ENCODE measurements at regions not wholly inside any gene's neighbourhood (a gene's known extent, or its start where the extent isn't known, plus 50 kb on each side); places are given as distances from the start of the nearest gene placed in this dataset.
"Not testable (repeated sequence)": the region's sequence is repeated elsewhere in the genome, so short reads cannot be mapped to it uniquely, and the experiment has no call there.

DNA sequence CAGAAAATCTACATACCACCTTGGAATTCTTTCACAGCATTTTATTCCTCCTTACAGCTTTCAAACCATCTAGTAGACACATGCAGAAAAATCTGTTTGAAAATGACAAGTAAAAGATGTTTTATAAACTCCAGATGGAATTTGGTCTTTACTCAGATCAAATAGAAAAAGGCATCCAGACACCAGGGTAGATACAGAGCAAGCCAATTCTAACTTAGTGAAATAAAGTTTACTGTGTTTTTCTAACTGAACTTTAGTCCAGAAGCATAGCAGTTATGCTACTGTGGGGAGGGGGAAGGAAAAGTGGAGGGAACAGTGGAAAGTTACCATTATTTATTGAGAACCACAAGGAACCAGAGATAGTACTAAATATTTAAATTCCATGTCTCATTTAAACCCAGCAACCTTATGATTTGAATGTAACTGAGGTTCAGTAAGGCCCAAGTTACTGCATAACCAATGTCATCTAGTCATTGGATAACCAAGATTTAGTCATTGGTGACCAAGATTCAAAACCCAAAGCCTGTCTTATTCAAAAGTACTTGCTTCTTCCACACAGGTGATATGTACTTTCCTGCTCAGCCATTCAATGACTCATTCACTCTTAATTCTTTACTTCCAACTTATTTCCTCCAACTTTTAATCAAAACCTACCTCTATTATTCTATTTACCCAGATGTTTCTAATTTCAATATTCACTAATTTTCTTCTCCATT is 57.7 kb downstream of the RAD51AP2 start:
- Histone ChIP-seq H3K4me1 (ENCODE audit: control insufficient read depth in 2 of 2, insufficient read depth in 2 of 2, low read length in 1 of 2) (no peaks in the 10 kb centered on the region), H3K4me3 (ENCODE audit: low read depth in 1 of 2, low read length in 2 of 2) (no peak overlapping the region), H3K27ac (ENCODE audit: low read depth in 2 of 2, low read length in 1 of 2) (no peak overlapping the region), H3K36me3 (ENCODE audit: control insufficient read depth in 2 of 2, insufficient read depth in 2 of 2, low read length in 1 of 2) (no peaks in the 10 kb centered on the region), H3K27me3 (ENCODE audit: control insufficient read depth in 1 of 2, insufficient read depth in 2 of 2, low read length in 2 of 2) (no peaks in the 10 kb centered on the region), H3K9me3 (ENCODE audit: control insufficient read depth in 2 of 2, insufficient read depth in 1 of 2, low read depth in 1 of 2, low read length in 1 of 2) (no peaks in the 10 kb centered on the region)

DNA sequence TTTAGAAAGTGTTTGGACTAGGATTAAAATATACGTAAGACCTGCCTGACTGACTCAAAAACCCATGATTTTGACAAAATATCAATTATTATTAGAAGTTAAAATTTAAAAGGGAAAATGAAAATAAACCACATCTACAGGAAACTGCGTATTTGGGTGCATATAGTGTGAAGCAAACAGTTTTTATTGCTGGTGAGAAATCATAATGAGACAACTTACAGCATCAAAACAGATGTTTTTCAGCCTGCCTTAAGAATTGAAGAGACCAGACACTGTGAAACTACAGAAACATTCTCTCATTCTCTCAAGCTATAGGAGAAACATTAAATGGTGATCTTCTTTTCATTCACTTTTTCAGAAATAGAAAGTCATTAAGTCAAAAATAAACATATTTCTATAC is 62.9 kb downstream of the RAD51AP2 start:
- Histone ChIP-seq H3K9me3 (ENCODE audit: control insufficient read depth in 2 of 2, insufficient read depth in 1 of 2, low read depth in 1 of 2, low read length in 1 of 2) (no peaks in the 10 kb centered on the region), H3K27ac (ENCODE audit: low read depth in 2 of 2, low read length in 1 of 2) (no peak overlapping the region), H3K36me3 (ENCODE audit: control insufficient read depth in 2 of 2, insufficient read depth in 2 of 2, low read length in 1 of 2) (no peaks in the 10 kb centered on the region), H3K27me3 (ENCODE audit: control insufficient read depth in 1 of 2, insufficient read depth in 2 of 2, low read length in 2 of 2) (no peaks in the 10 kb centered on the region), H3K4me3 (ENCODE audit: low read depth in 1 of 2, low read length in 2 of 2) (no peak overlapping the region), H3K4me1 (ENCODE audit: control insufficient read depth in 2 of 2, insufficient read depth in 2 of 2, low read length in 1 of 2) (no peaks in the 10 kb centered on the region)
- WGBS, 2 donors, result 68 to 85% methylated on average over 2 of the region's 2 CpGs

DNA sequence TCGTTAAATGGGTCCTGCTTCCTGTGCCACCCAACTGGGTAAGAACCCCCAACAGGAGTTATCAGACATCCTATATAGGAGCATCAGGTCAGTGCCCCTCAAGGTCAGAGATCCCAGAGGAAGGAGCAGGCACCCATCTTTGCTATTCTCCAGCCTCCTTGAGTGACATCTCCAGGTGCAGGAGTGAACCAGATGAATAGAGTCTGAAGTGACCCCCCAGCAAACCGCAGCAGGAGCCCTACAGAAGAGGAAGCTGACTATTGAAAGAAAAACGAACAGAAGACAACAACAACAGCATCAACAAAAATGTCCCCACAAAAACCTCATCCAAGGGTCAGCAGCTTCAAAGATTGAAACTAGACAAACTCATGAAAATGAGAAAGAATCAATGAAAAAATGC is 72.0 kb downstream of the RAD51AP2 start:
- H3K36me3 ChIP-seq (ENCODE audit: control insufficient read depth in 2 of 2, insufficient read depth in 2 of 2, low read length in 1 of 2); H3K9me3 ChIP-seq (ENCODE audit: control insufficient read depth in 2 of 2, insufficient read depth in 1 of 2, low read depth in 1 of 2, low read length in 1 of 2); H3K4me1 ChIP-seq (ENCODE audit: control insufficient read depth in 2 of 2, insufficient read depth in 2 of 2, low read length in 1 of 2); H3K27me3 ChIP-seq (ENCODE audit: control insufficient read depth in 1 of 2, insufficient read depth in 2 of 2, low read length in 2 of 2); H3K4me3 ChIP-seq (ENCODE audit: low read depth in 1 of 2, low read length in 2 of 2); H3K27ac ChIP-seq (ENCODE audit: low read depth in 2 of 2, low read length in 1 of 2): not testable (repeated sequence)
- 78 to 82% methylated on average over 3 of the region's 3 CpGs for WGBS, 2 donors

DNA sequence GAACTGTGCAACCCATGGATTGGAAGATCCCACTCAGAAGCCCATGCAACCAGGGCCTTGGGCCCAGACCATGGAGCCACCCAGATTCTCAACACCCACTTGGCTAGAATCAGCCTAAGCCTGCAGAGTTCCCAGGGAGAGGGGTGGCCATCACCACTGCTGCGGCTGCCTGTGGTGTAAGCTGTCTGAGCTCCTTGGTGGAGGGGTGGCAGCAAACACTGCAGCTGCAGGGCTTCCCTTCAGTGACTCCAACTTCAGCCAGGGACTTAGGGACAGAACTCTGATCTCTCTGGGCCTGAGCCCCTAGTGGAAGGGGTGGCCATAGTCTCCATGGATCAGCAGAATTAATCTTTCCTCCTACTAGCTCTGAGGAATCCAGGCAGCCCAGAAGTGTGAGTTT is 72.5 kb downstream of the RAD51AP2 start:
- no peaks in the 10 kb centered on the region for H3K4me1 ChIP-seq (ENCODE audit: control insufficient read depth in 2 of 2, insufficient read depth in 2 of 2, low read length in 1 of 2)
- H3K4me3 ChIP-seq (ENCODE audit: low read depth in 1 of 2, low read length in 2 of 2), result no peak overlapping the region
- no peaks in the 10 kb centered on the region for H3K36me3 ChIP-seq (ENCODE audit: control insufficient read depth in 2 of 2, insufficient read depth in 2 of 2, low read length in 1 of 2)
- no peaks in the 10 kb centered on the region for H3K27me3 ChIP-seq (ENCODE audit: control insufficient read depth in 1 of 2, insufficient read depth in 2 of 2, low read length in 2 of 2)
- H3K27ac ChIP-seq (ENCODE audit: low read depth in 2 of 2, low read length in 1 of 2), result no peak overlapping the region
- 80 to 87% methylated on average over 1 of the region's 1 CpG for WGBS, 2 donors
- no peaks in the 10 kb centered on the region for H3K9me3 ChIP-seq (ENCODE audit: control insufficient read depth in 2 of 2, insufficient read depth in 1 of 2, low read depth in 1 of 2, low read length in 1 of 2)

DNA sequence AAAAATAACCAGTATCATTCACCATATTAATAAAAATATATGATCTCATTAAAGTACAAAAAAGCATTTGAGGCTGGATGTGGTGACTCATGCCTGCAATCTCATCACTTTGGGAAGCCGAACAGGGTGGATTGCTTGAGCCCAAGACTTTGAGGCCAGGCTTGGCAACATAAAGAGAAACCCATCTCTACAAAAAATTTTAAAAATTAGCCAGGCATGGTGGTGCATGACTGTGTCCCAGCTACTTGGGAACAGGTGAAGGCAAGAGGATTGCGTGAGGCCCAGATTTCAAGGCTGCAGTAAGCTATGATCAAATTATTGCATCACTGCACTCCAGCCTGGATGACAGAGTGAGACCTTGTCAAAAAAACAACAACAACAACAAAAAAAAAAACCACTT is 75.9 kb downstream of the RAD51AP2 start:
- H3K27ac ChIP-seq (ENCODE audit: low read depth in 2 of 2, low read length in 1 of 2), result no peak overlapping the region
- 65 to 72% methylated on average over 2 of the region's 2 CpGs for WGBS, 2 donors
- no peak overlapping the region for H3K4me3 ChIP-seq (ENCODE audit: low read depth in 1 of 2, low read length in 2 of 2)
- no peaks in the 10 kb centered on the region for H3K9me3 ChIP-seq (ENCODE audit: control insufficient read depth in 2 of 2, insufficient read depth in 1 of 2, low read depth in 1 of 2, low read length in 1 of 2)
- H3K27me3 ChIP-seq (ENCODE audit: control insufficient read depth in 1 of 2, insufficient read depth in 2 of 2, low read length in 2 of 2), result no peaks in the 10 kb centered on the region
- no peaks in the 10 kb centered on the region for H3K36me3 ChIP-seq (ENCODE audit: control insufficient read depth in 2 of 2, insufficient read depth in 2 of 2, low read length in 1 of 2)
- H3K4me1 ChIP-seq (ENCODE audit: control insufficient read depth in 2 of 2, insufficient read depth in 2 of 2, low read length in 1 of 2), result no peaks in the 10 kb centered on the region

DNA sequence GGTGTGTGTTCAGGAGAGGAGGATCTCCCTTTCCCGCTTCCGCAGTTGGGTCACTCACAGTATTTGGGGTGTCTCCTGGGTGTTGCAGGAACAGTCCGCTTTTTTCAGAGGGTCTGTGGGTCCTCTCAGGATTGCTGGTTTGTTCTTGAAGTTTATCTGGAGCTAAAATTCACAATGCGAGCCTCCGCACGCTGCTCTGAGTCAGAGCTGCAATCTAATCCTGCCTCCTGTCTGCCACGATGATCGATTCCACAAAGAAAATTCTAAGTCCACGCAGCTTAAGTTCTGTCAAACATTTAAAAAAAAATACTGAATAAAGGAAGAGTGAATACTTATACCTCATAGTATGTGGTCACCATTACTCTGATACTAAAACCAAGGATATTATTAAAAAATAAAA is 76.5 kb downstream of the RAD51AP2 start:
- 52 to 63% methylated on average over 9 of the region's 9 CpGs for WGBS, 2 donors
- H3K27ac ChIP-seq (ENCODE audit: low read depth in 2 of 2, low read length in 1 of 2), result peak overlapping the region; percentile 71 to 73

DNA sequence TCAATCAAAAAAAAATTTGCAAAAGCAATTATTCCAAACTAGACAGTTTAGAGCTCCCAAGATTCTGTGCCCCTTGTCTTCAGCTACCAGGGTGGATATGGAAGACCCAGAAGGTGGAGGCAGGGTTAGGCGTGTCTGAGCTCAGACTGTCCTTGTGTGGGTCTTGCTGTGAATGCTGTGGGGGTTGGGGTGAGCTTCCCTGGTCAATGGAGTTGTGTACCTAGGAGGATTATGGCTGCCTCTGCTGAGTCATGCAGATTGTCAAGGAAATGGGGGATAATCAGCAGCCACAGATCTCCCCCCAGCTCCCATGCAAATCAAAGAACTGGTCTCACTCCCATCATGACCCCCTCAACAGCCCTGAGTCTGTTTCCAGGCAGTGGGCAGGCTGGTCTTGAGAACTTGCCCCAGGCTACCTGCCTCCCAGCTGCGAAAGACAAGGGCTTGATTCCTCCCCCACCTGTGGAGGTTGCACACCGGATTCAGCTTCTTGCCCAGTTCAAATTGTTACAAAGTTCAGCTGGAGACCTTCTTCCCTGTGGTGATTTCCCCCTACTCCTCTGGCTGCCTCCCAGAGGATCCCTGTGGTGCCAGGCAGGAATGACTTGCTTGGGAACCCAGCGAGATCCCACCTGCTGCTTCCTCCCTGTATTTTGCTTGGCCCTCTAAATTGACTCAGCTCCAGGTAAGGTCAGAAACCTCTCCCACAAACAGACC is 77.0 kb downstream of the RAD51AP2 start:
- 50 to 60% methylated on average over 4 of the region's 4 CpGs for WGBS, 2 donors
- no peaks in the 10 kb centered on the region for H3K9me3 ChIP-seq (ENCODE audit: control insufficient read depth in 2 of 2, insufficient read depth in 1 of 2, low read depth in 1 of 2, low read length in 1 of 2)
- H3K36me3 ChIP-seq (ENCODE audit: control insufficient read depth in 2 of 2, insufficient read depth in 2 of 2, low read length in 1 of 2), result no peaks in the 10 kb centered on the region
- no peaks in the 10 kb centered on the region for H3K4me1 ChIP-seq (ENCODE audit: control insufficient read depth in 2 of 2, insufficient read depth in 2 of 2, low read length in 1 of 2)
- peak overlapping the region; percentile 71 to 73 for H3K27ac ChIP-seq (ENCODE audit: low read depth in 2 of 2, low read length in 1 of 2)
- peak overlapping the region; percentile 25 to 41 for H3K4me3 ChIP-seq (ENCODE audit: low read depth in 1 of 2, low read length in 2 of 2)
- H3K27me3 ChIP-seq (ENCODE audit: control insufficient read depth in 1 of 2, insufficient read depth in 2 of 2, low read length in 2 of 2), result no peaks in the 10 kb centered on the region

More for the DNA sequence above, 76.5 kb downstream of the RAD51AP2 start:
- Histone ChIP-seq H3K4me3 (ENCODE audit: low read depth in 1 of 2, low read length in 2 of 2) (peak overlapping the region; percentile 25 to 41), H3K27me3 (ENCODE audit: control insufficient read depth in 1 of 2, insufficient read depth in 2 of 2, low read length in 2 of 2) (no peaks in the 10 kb centered on the region), H3K4me1 (ENCODE audit: control insufficient read depth in 2 of 2, insufficient read depth in 2 of 2, low read length in 1 of 2) (no peaks in the 10 kb centered on the region), H3K9me3 (ENCODE audit: control insufficient read depth in 2 of 2, insufficient read depth in 1 of 2, low read depth in 1 of 2, low read length in 1 of 2) (no peaks in the 10 kb centered on the region), H3K36me3 (ENCODE audit: control insufficient read depth in 2 of 2, insufficient read depth in 2 of 2, low read length in 1 of 2) (no peaks in the 10 kb centered on the region)

DNA sequence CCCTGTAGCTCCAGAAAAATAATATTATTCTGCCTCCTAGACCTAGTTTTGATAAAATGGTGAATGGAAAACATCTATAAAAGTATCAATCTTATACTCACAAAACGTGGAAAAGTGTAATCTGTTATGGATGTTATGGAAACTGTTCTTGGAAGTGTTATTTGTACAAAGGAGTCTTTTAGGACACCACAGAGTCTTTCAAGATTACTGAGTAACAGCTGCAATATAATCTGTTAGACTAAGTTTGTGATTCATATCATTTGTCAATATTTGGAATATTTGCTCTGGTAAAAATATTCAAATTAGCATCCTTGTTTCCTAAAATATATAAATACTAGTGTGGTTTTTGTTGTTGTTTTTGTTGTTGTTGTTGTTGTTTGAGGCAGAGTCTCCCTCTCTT is 87.9 kb downstream of the RAD51AP2 start:
- Histone ChIP-seq H3K36me3 (ENCODE audit: control insufficient read depth in 2 of 2, insufficient read depth in 2 of 2, low read length in 1 of 2) (no peaks in the 10 kb centered on the region), H3K27ac (ENCODE audit: low read depth in 2 of 2, low read length in 1 of 2) (no peak overlapping the region), H3K9me3 (ENCODE audit: control insufficient read depth in 2 of 2, insufficient read depth in 1 of 2, low read depth in 1 of 2, low read length in 1 of 2) (no peaks in the 10 kb centered on the region), H3K4me1 (ENCODE audit: control insufficient read depth in 2 of 2, insufficient read depth in 2 of 2, low read length in 1 of 2) (no peaks in the 10 kb centered on the region), H3K4me3 (ENCODE audit: low read depth in 1 of 2, low read length in 2 of 2) (no peak overlapping the region), H3K27me3 (ENCODE audit: control insufficient read depth in 1 of 2, insufficient read depth in 2 of 2, low read length in 2 of 2) (no peaks in the 10 kb centered on the region)
- 53 to 68% methylated on average over 1 of the region's 1 CpG for WGBS, 2 donors

DNA sequence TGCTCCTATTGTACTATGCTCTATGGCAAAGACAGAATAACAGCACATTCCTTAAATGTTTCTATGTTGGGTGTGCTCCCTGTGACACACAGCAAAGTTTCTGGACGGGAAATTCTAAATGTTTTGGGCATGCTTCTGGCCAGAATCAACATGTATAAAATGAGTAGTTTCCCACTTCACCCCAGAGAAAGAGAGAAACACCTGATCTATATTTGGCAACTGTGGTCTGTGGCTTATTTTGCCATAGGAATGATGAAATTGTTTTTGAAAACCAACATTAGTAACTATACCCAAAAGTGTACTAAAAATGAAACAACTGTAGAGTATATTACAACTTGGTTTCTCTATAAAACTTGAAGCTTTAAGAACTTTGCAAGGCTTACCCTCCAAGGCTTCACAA is 89.1 kb downstream of the RAD51AP2 start:
- Histone ChIP-seq H3K36me3 (ENCODE audit: control insufficient read depth in 2 of 2, insufficient read depth in 2 of 2, low read length in 1 of 2) (no peaks in the 10 kb centered on the region), H3K27ac (ENCODE audit: low read depth in 2 of 2, low read length in 1 of 2) (no peak overlapping the region), H3K27me3 (ENCODE audit: control insufficient read depth in 1 of 2, insufficient read depth in 2 of 2, low read length in 2 of 2) (no peaks in the 10 kb centered on the region), H3K9me3 (ENCODE audit: control insufficient read depth in 2 of 2, insufficient read depth in 1 of 2, low read depth in 1 of 2, low read length in 1 of 2) (no peaks in the 10 kb centered on the region), H3K4me3 (ENCODE audit: low read depth in 1 of 2, low read length in 2 of 2) (no peak overlapping the region), H3K4me1 (ENCODE audit: control insufficient read depth in 2 of 2, insufficient read depth in 2 of 2, low read length in 1 of 2) (no peaks in the 10 kb centered on the region)
- 33 to 42% methylated on average over 1 of the region's 1 CpG for WGBS, 2 donors

DNA sequence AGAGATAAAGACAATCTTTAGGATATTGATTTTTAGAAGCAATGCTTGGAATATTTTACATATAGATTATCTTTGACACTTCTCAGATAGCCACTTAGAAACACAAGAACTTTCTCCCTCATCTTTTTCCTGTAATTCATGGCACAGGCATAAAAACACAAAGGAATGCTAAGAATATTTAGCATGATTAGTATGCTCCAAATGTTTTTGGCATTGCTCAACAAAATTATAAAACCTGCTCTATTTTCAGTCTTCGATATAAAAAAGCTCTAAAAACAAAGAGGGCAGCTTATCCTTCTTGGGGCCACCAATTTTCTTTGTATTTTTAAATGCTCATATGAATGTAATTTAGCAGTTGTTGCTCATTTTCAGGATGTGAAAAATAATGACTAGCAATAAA is 90.8 kb downstream of the RAD51AP2 start:
- no peaks in the 10 kb centered on the region for H3K27me3 ChIP-seq (ENCODE audit: control insufficient read depth in 1 of 2, insufficient read depth in 2 of 2, low read length in 2 of 2)
- 80 to 85% methylated on average over 1 of the region's 1 CpG for WGBS, 2 donors
- no peaks in the 10 kb centered on the region for H3K9me3 ChIP-seq (ENCODE audit: control insufficient read depth in 2 of 2, insufficient read depth in 1 of 2, low read depth in 1 of 2, low read length in 1 of 2)
- no peak overlapping the region for H3K4me3 ChIP-seq (ENCODE audit: low read depth in 1 of 2, low read length in 2 of 2)
- no peak overlapping the region for H3K27ac ChIP-seq (ENCODE audit: low read depth in 2 of 2, low read length in 1 of 2)
- no peaks in the 10 kb centered on the region for H3K36me3 ChIP-seq (ENCODE audit: control insufficient read depth in 2 of 2, insufficient read depth in 2 of 2, low read length in 1 of 2)
- H3K4me1 ChIP-seq (ENCODE audit: control insufficient read depth in 2 of 2, insufficient read depth in 2 of 2, low read length in 1 of 2), result no peaks in the 10 kb centered on the region

Measured in esophagus (tissue), 2 donors.